Neural cell (in vitro differentiated cells): ENCODE measurements at regions not wholly inside any gene's neighbourhood (a gene's known extent, or its start where the extent isn't known, plus 50 kb on each side); places are given as distances from the start of the nearest gene placed in this dataset.

Experiments
- EP300 ChIP-seq: fragments of 450-650 bp; conservative IDR thresholded peaks from 2 replicates; pipeline ENCODE4 v1.6.1; 2014; ENCODE audit warnings: antibody characterized with exemption, mild to moderate bottlenecking, moderate library complexity; ENCODE audit not compliant: poor library complexity, severe bottlenecking
- EZH2 ChIP-seq: fragments of 200-600, 300-800 bp; shearing (Covaris generic), sonication (generic); IDR thresholded peaks from 2 replicates; pipeline ENCODE4 v1.6.1; 2014; ENCODE audit warnings: antibody characterized with exemption, low read length, borderline replicate concordance, mild to moderate bottlenecking; ENCODE audit not compliant: insufficient read depth, poor library complexity, severe bottlenecking
- MXI1 ChIP-seq: fragments of 450-650 bp; conservative IDR thresholded peaks from 2 replicates; pipeline ENCODE4 v1.6.1; 2014; ENCODE audit warnings: antibody characterized with exemption, mild to moderate bottlenecking; ENCODE audit not compliant: poor library complexity, severe bottlenecking
- POLR2AphosphoS5 ChIP-seq: IDR thresholded peaks from 2 replicates; pipeline ENCODE4 v1.6.1; 2012
- TF ChIP-seq, protein P1 (sequence below): fragments of 450-650 bp; IDR thresholded peaks from 2 replicates; pipeline ENCODE4 v1.5.1; 2014; ENCODE audit warnings: antibody characterized with exemption, mild to moderate bottlenecking, moderate library complexity; ENCODE audit not compliant: poor library complexity, severe bottlenecking

DNA sequence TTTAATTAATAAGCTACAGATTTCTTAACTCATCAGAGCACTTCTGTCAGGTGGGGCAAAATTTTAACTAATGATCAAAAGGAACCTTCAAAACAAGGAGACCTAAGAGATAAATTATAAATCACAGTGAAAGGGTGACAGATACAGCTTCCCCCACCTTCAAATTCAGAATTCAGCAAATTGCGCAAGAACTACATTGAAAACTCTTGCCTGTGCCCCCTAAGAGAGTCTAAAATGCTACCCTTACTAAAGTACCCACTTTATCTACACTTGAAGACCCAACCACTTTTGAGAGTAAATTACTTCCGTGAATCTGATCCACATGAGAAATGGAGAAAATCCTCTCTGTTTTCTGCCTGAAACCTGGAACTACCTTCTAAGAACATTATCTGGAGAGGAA, 324.9 kb downstream of the PAX3 start:
- TF ChIP-seq, protein P1, sequence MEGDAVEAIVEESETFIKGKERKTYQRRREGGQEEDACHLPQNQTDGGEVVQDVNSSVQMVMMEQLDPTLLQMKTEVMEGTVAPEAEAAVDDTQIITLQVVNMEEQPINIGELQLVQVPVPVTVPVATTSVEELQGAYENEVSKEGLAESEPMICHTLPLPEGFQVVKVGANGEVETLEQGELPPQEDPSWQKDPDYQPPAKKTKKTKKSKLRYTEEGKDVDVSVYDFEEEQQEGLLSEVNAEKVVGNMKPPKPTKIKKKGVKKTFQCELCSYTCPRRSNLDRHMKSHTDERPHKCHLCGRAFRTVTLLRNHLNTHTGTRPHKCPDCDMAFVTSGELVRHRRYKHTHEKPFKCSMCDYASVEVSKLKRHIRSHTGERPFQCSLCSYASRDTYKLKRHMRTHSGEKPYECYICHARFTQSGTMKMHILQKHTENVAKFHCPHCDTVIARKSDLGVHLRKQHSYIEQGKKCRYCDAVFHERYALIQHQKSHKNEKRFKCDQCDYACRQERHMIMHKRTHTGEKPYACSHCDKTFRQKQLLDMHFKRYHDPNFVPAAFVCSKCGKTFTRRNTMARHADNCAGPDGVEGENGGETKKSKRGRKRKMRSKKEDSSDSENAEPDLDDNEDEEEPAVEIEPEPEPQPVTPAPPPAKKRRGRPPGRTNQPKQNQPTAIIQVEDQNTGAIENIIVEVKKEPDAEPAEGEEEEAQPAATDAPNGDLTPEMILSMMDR: no peak
- TF ChIP-seq EZH2 (no peak), EP300 (no peak), MXI1 (no peak), POLR2AphosphoS5 (no peak)
